ENCODE measurements at regions not wholly inside any gene's neighbourhood (a gene's known extent, or its start where the extent isn't known, plus 50 kb on each side); places are given as distances from the start of the nearest gene placed in this dataset.

DNA sequence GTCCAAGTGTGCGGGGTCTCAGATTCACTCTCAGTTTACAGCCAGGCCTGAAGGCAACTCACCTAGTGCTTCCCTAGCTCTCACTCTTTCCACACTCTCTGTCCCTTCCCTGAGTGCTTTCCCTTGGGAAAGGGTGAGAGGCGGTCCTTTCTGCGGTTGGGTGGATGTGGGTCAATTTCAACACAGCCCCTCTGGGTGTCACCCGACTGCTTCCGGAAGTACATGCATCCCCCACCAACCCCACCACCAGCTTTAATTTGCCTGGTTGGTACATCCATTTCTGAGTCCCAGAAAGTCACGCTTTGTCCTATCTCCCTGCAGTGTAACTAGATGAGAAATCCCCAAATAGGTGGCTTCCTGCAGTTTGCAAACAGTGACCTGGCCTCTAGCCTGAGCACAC lies 307.3 kb upstream of the MEIS1 start:
- Histone ChIP-seq H3K27ac (ENCODE audit: insufficient read depth, low read length, poor library complexity, severe bottlenecking) (no peak overlapping the region), H3K4me1 (ENCODE audit: control insufficient read depth, insufficient read depth, low read length, poor library complexity, severe bottlenecking) (no peaks in the 10 kb centered on the region), H3K9me3 (ENCODE audit: control insufficient read depth in 2 of 2, low read length in 2 of 2) (no peaks in the 10 kb centered on the region), H3K27me3 (ENCODE audit: control insufficient read depth, insufficient read depth, low read length) (no peaks in the 10 kb centered on the region), H3K36me3 (ENCODE audit: control insufficient read depth, insufficient read depth, low read length) (no peaks in the 10 kb centered on the region), H3K4me3 (ENCODE audit: low read depth, low read length) (no peak overlapping the region)
- H3K36me3 Mint-ChIP-seq, result no peaks in the 10 kb centered on the region
- no peak overlapping the region for H3K4me3 Mint-ChIP-seq
- ATAC-seq (ENCODE audit: low read depth in 2 of 2) (no peak), DNase-seq (no peak)
- H3K27me3 Mint-ChIP-seq, result peaks cover 4% of the 10 kb centered on the region
- H3K27ac Mint-ChIP-seq, result no peak overlapping the region
- H3K9me3 Mint-ChIP-seq, result peaks cover 0 to 6% (median 2%) of the 10 kb centered on the region in 7 donors
- no peaks in the 10 kb centered on the region for H3K4me1 Mint-ChIP-seq

DNA sequence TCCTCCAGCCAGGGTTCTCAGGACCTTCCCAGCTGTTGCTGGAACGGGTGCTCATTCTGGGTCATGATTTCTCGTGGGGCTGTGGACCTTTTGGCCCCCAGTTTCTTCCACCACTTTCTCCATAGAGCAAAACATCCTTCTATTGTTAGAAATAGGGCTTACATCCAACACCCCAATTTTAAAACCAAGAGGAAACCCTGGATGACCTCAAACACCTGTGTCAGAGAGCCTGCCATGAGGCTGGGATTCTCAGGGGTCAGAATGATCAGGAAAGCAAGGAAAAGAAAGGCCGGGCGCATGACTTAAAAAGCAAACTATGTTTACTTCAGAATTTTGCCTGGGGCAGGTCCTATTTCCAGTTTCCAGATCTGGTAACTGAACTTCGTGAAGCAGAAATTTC lies 307.9 kb upstream of the MEIS1 start:
- Histone ChIP-seq H3K4me3 (ENCODE audit: low read depth, low read length) (no peak overlapping the region), H3K27me3 (ENCODE audit: control insufficient read depth, insufficient read depth, low read length) (no peaks in the 10 kb centered on the region), H3K36me3 (ENCODE audit: control insufficient read depth, insufficient read depth, low read length) (no peaks in the 10 kb centered on the region), H3K9me3 (ENCODE audit: control insufficient read depth in 2 of 2, low read length in 2 of 2) (no peaks in the 10 kb centered on the region), H3K27ac (ENCODE audit: insufficient read depth, low read length, poor library complexity, severe bottlenecking) (no peak overlapping the region), H3K4me1 (ENCODE audit: control insufficient read depth, insufficient read depth, low read length, poor library complexity, severe bottlenecking) (no peaks in the 10 kb centered on the region)
- Mint-ChIP-seq H3K4me3 (no peak overlapping the region), H3K9me3 (peaks cover 0 to 2% (median 0%) of the 10 kb centered on the region in 7 donors), H3K36me3 (no peaks in the 10 kb centered on the region), H3K4me1 (no peaks in the 10 kb centered on the region), H3K27me3 (peaks cover 4% of the 10 kb centered on the region), H3K27ac (no peak overlapping the region)
- DNase-seq (no peak), ATAC-seq (ENCODE audit: low read depth in 2 of 2) (no peak)

DNA sequence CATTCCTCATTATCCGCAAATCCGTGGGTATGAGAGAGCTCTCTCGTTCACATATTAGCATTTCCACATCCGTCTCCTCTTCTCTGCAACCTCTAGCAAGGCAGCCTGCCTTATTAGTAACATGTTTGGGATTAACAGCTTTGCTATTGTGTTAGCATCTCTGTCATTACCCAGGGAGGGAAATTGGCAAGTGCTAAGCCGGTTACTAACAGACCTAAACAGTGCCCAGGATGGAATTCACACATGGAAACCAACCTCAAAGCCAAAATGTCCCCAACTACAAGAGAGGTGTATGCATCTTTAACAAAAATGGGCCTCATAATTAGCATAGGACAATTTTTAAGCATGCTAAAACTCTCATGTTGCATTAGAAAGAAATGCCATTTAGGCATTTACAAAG lies 309.0 kb upstream of the MEIS1 start:
- Histone ChIP-seq H3K9me3 (ENCODE audit: control insufficient read depth in 2 of 2, low read length in 2 of 2) (no peaks in the 10 kb centered on the region), H3K4me1 (ENCODE audit: control insufficient read depth, insufficient read depth, low read length, poor library complexity, severe bottlenecking) (no peaks in the 10 kb centered on the region), H3K4me3 (ENCODE audit: low read depth, low read length) (no peak overlapping the region), H3K27me3 (ENCODE audit: control insufficient read depth, insufficient read depth, low read length) (no peaks in the 10 kb centered on the region), H3K36me3 (ENCODE audit: control insufficient read depth, insufficient read depth, low read length) (no peaks in the 10 kb centered on the region), H3K27ac (ENCODE audit: insufficient read depth, low read length, poor library complexity, severe bottlenecking) (no peak overlapping the region)
- no peaks in the 10 kb centered on the region for H3K4me1 Mint-ChIP-seq
- ATAC-seq (ENCODE audit: low read depth in 2 of 2), result no peak
- DNase-seq, result no peak
- H3K27me3 Mint-ChIP-seq, result peaks cover 4% of the 10 kb centered on the region
- no peaks in the 10 kb centered on the region for H3K36me3 Mint-ChIP-seq
- no peak overlapping the region for H3K27ac Mint-ChIP-seq
- peaks cover 0 to 2% (median 0%) of the 10 kb centered on the region in 7 donors for H3K9me3 Mint-ChIP-seq
- H3K4me3 Mint-ChIP-seq, result no peak overlapping the region

DNA sequence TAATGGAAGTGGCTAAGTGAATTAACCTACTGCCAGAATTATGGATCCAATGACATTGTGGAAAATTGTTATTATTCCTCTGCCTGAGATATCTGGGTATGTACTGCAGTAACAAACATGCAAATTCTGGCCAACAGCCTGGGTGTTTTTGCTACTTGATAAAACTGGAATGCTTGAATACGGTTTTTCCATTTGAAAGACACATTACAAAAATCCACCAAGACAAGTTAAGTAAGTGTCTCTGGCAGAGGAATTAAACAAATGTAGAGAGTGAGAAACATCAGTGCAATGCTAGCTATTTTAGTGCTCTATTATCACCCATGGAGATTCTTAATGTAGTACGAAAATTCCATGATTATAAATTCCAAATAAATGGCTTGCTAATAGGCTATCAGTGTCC lies 312.4 kb upstream of the MEIS1 start:
- Mint-ChIP-seq H3K9me3 (peaks cover 0 to 8% (median 0%) of the 10 kb centered on the region in 7 donors), H3K36me3 (no peaks in the 10 kb centered on the region), H3K4me1 (no peaks in the 10 kb centered on the region), H3K27ac (no peak overlapping the region), H3K27me3 (peaks cover 4% of the 10 kb centered on the region), H3K4me3 (no peak overlapping the region)
- no peaks in the 10 kb centered on the region for H3K27me3 ChIP-seq (ENCODE audit: control insufficient read depth, insufficient read depth, low read length)
- H3K4me3 ChIP-seq (ENCODE audit: low read depth, low read length), result no peak overlapping the region
- no peaks in the 10 kb centered on the region for H3K36me3 ChIP-seq (ENCODE audit: control insufficient read depth, insufficient read depth, low read length)
- no peaks in the 10 kb centered on the region for H3K9me3 ChIP-seq (ENCODE audit: control insufficient read depth in 2 of 2, low read length in 2 of 2)
- no peaks in the 10 kb centered on the region for H3K4me1 ChIP-seq (ENCODE audit: control insufficient read depth, insufficient read depth, low read length, poor library complexity, severe bottlenecking)
- DNase-seq (no peak), ATAC-seq (ENCODE audit: low read depth in 2 of 2) (no peak)
- H3K27ac ChIP-seq (ENCODE audit: insufficient read depth, low read length, poor library complexity, severe bottlenecking), result no peak overlapping the region

DNA sequence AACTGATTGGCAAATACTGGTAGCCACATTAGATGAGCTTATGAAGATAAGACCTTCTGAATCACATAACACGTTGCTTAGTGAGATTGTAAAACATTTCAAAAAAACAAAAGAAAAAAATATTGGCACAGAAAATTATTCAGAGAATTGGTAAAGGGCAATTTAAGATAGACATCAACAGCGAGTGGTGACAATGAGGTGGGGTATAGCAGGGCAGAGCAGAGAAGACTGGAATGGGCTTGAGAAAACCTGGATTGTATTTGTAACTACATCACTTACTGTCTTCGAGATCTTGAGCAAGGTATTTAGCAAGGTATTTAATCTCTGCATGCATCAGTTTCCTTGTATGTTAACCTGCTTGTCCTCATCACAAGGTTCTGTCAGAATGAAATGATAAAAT lies 313.0 kb upstream of the MEIS1 start:
- Histone ChIP-seq H3K27me3 (ENCODE audit: control insufficient read depth, insufficient read depth, low read length) (no peaks in the 10 kb centered on the region), H3K36me3 (ENCODE audit: control insufficient read depth, insufficient read depth, low read length) (no peaks in the 10 kb centered on the region), H3K27ac (ENCODE audit: insufficient read depth, low read length, poor library complexity, severe bottlenecking) (no peak overlapping the region), H3K9me3 (ENCODE audit: control insufficient read depth in 2 of 2, low read length in 2 of 2) (no peaks in the 10 kb centered on the region), H3K4me3 (ENCODE audit: low read depth, low read length) (no peak overlapping the region), H3K4me1 (ENCODE audit: control insufficient read depth, insufficient read depth, low read length, poor library complexity, severe bottlenecking) (no peaks in the 10 kb centered on the region)
- peaks cover 2% of the 10 kb centered on the region for H3K27me3 Mint-ChIP-seq
- H3K4me1 Mint-ChIP-seq, result no peaks in the 10 kb centered on the region
- peaks cover 0 to 8% (median 0%) of the 10 kb centered on the region in 7 donors for H3K9me3 Mint-ChIP-seq
- DNase-seq, result no peak
- H3K27ac Mint-ChIP-seq, result no peak overlapping the region
- no peaks in the 10 kb centered on the region for H3K36me3 Mint-ChIP-seq
- H3K4me3 Mint-ChIP-seq, result no peak overlapping the region
- no peak for ATAC-seq (ENCODE audit: low read depth in 2 of 2)

DNA sequence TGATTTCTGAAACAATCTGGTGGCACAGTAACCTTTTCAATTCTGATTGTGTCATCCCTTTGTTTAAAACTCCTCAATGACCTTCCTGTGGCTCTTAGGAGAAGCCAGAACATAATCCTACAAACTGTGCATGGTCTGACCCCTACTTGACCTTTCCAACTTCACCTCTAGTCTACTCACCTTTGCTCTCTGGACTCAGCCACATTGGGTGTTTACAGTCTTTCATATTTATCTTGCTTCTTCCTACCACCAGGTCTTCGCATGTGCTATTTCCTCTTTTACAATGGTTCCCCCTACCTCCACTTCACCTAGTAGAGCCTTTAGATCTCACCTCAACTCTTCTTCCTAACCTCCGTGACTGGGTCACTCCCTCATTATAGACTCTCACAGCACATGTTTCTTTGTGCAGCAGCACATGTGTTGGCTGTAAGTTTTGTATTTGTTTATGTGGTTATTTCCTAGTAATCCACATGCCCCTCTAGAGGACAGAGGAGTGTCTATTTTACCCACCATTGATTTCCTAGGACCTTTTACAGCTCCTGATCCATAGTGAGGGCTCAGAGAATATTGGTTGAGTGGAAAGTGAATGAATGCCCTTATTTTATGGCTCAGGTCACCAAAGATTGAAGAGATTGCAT lies 320.8 kb upstream of the MEIS1 start:
- Mint-ChIP-seq H3K4me3 (no peak overlapping the region), H3K36me3 (no peaks in the 10 kb centered on the region), H3K27ac (no peak overlapping the region), H3K4me1 (peaks cover 0 to 5% (median 0%) of the 10 kb centered on the region in 4 donors), H3K9me3 (peaks cover 0 to 12% (median 6%) of the 10 kb centered on the region in 7 donors), H3K27me3 (no peaks in the 10 kb centered on the region)
- DNase-seq (no peak), ATAC-seq (ENCODE audit: low read depth in 2 of 2) (no peak)
- H3K27me3 ChIP-seq (ENCODE audit: control insufficient read depth, insufficient read depth, low read length), result no peaks in the 10 kb centered on the region
- H3K27ac ChIP-seq (ENCODE audit: insufficient read depth, low read length, poor library complexity, severe bottlenecking), result no peak overlapping the region
- no peak overlapping the region for H3K4me3 ChIP-seq (ENCODE audit: low read depth, low read length)
- no peaks in the 10 kb centered on the region for H3K9me3 ChIP-seq (ENCODE audit: control insufficient read depth in 2 of 2, low read length in 2 of 2)
- no peaks in the 10 kb centered on the region for H3K36me3 ChIP-seq (ENCODE audit: control insufficient read depth, insufficient read depth, low read length)
- H3K4me1 ChIP-seq (ENCODE audit: control insufficient read depth, insufficient read depth, low read length, poor library complexity, severe bottlenecking), result no peaks in the 10 kb centered on the region

- H3K36me3 ChIP-seq (ENCODE audit: control insufficient read depth, insufficient read depth, low read length), result no peaks in the 10 kb centered on the region
These were observed 323.2 kb upstream of the MEIS1 start for GRCh38 chr2:66111706-66112105.

GRCh38 chr2:66110608-66111007 lies 324.3 kb upstream of the MEIS1 start:
- Mint-ChIP-seq H3K4me1 (peaks cover 0 to 5% (median 0%) of the 10 kb centered on the region in 4 donors), H3K9me3 (peaks cover 0 to 7% (median 4%) of the 10 kb centered on the region in 7 donors), H3K27ac (no peak overlapping the region), H3K27me3 (no peaks in the 10 kb centered on the region), H3K4me3 (no peak overlapping the region), H3K36me3 (no peaks in the 10 kb centered on the region)
- ATAC-seq (ENCODE audit: low read depth in 2 of 2) (no peak), DNase-seq (no peak)
- H3K27me3 ChIP-seq (ENCODE audit: control insufficient read depth, insufficient read depth, low read length), result no peaks in the 10 kb centered on the region
- H3K27ac ChIP-seq (ENCODE audit: insufficient read depth, low read length, poor library complexity, severe bottlenecking), result no peak overlapping the region
- no peak overlapping the region for H3K4me3 ChIP-seq (ENCODE audit: low read depth, low read length)
- no peaks in the 10 kb centered on the region for H3K4me1 ChIP-seq (ENCODE audit: control insufficient read depth, insufficient read depth, low read length, poor library complexity, severe bottlenecking)
- no peaks in the 10 kb centered on the region for H3K36me3 ChIP-seq (ENCODE audit: control insufficient read depth, insufficient read depth, low read length)
- H3K9me3 ChIP-seq (ENCODE audit: control insufficient read depth in 2 of 2, low read length in 2 of 2), result no peaks in the 10 kb centered on the region

More at GRCh38 chr2:66111706-66112105, 323.2 kb upstream of the MEIS1 start:
- Mint-ChIP-seq H3K27me3 (no peaks in the 10 kb centered on the region), H3K9me3 (peaks cover 0 to 9% (median 4%) of the 10 kb centered on the region in 7 donors), H3K36me3 (no peaks in the 10 kb centered on the region), H3K27ac (no peak overlapping the region), H3K4me3 (no peak overlapping the region), H3K4me1 (peaks cover 0 to 5% (median 0%) of the 10 kb centered on the region in 4 donors)
- Histone ChIP-seq H3K27ac (ENCODE audit: insufficient read depth, low read length, poor library complexity, severe bottlenecking) (no peak overlapping the region), H3K27me3 (ENCODE audit: control insufficient read depth, insufficient read depth, low read length) (no peaks in the 10 kb centered on the region), H3K4me3 (ENCODE audit: low read depth, low read length) (no peak overlapping the region), H3K9me3 (ENCODE audit: control insufficient read depth in 2 of 2, low read length in 2 of 2) (no peaks in the 10 kb centered on the region), H3K4me1 (ENCODE audit: control insufficient read depth, insufficient read depth, low read length, poor library complexity, severe bottlenecking) (no peaks in the 10 kb centered on the region)
- DNase-seq (no peak), ATAC-seq (ENCODE audit: low read depth in 2 of 2) (no peak)
